Muscle layer of duodenum (tissue), 2 donors: ENCODE measurements at regions not wholly inside any gene's neighbourhood (a gene's known extent, or its start where the extent isn't known, plus 50 kb on each side); places are given as distances from the start of the nearest gene placed in this dataset.

Source experiments
- H3K27ac ChIP-seq: one replicate; pipeline ENCODE4 v1.7.0; 2013; ENCODE audit warnings: mild to moderate bottlenecking, low read length
- H3K27me3 ChIP-seq: one replicate; pipeline ENCODE4 v1.7.0; 2013; ENCODE audit warnings: low read depth, mild to moderate bottlenecking, control low read depth, low read length
- H3K36me3 ChIP-seq, 2 donors: one replicate each; pipeline ENCODE4 v1.7.0; 2013; ENCODE audit warnings: low read length in 2 of 2, control low read depth in 1 of 2, mild to moderate bottlenecking in 1 of 2; ENCODE audit not compliant: insufficient read depth in 2 of 2, control insufficient read depth in 1 of 2
- H3K4me1 ChIP-seq, 2 donors: one replicate each; pipeline ENCODE4 v1.7.0; 2013; ENCODE audit warnings: low read length in 2 of 2, mild to moderate bottlenecking in 2 of 2, control low read depth in 1 of 2, moderate library complexity in 1 of 2; ENCODE audit not compliant: insufficient read depth in 2 of 2, control insufficient read depth in 1 of 2
- H3K4me3 ChIP-seq, 2 donors: one replicate each; pipeline ENCODE4 v1.7.0; 2013; ENCODE audit warnings: low read length in 2 of 2, low read depth in 1 of 2, mild to moderate bottlenecking in 1 of 2
- H3K9me3 ChIP-seq, 2 donors: one replicate each; pipeline ENCODE4 v1.7.0; 2013; ENCODE audit warnings: low read length in 2 of 2, control low read depth in 1 of 2, mild to moderate bottlenecking in 1 of 2; ENCODE audit not compliant: control insufficient read depth in 1 of 2
- donor health status: healthy.

- H3K4me3 ChIP-seq: no peak overlapping the region
- no peaks in the 10 kb centered on the region for H3K9me3 ChIP-seq
- H3K36me3 ChIP-seq: no peaks in the 10 kb centered on the region
- H3K4me1 ChIP-seq: peaks cover 0 to 13% of the 10 kb centered on the region in 2 donors
- H3K27ac ChIP-seq: no peak overlapping the region
- no peaks in the 10 kb centered on the region for H3K27me3 ChIP-seq
Observed at GRCh38 chr1:88354256-88354655, 329.8 kb upstream of the PKN2 start.

- Histone ChIP-seq H3K4me3 (no peak overlapping the region), H3K27me3 (no peaks in the 10 kb centered on the region), H3K4me1 (peaks cover 0 to 13% of the 10 kb centered on the region in 2 donors), H3K27ac (no peak overlapping the region), H3K9me3 (no peaks in the 10 kb centered on the region), H3K36me3 (no peaks in the 10 kb centered on the region)
Observed at GRCh38 chr1:88357729-88358128, 326.3 kb upstream of the PKN2 start.

GRCh38 chr1:88371436-88372023, 312.5 kb upstream of the PKN2 start:
- Histone ChIP-seq H3K36me3 (no peaks in the 10 kb centered on the region), H3K9me3 (no peaks in the 10 kb centered on the region), H3K27ac (no peak overlapping the region), H3K4me1 (no peaks in the 10 kb centered on the region), H3K27me3 (no peaks in the 10 kb centered on the region), H3K4me3 (no peak overlapping the region)

GRCh38 chr1:88375977-88376376, 308.1 kb upstream of the PKN2 start:
- Histone ChIP-seq H3K36me3 (no peaks in the 10 kb centered on the region), H3K9me3 (no peaks in the 10 kb centered on the region), H3K27me3 (no peaks in the 10 kb centered on the region), H3K4me3 (no peak overlapping the region), H3K4me1 (peaks cover 0 to 7% of the 10 kb centered on the region in 2 donors), H3K27ac (no peak overlapping the region)

GRCh38 chr1:88376421-88376820, 307.7 kb upstream of the PKN2 start:
- no peaks in the 10 kb centered on the region for H3K36me3 ChIP-seq
- no peaks in the 10 kb centered on the region for H3K9me3 ChIP-seq
- peaks cover 0 to 7% of the 10 kb centered on the region in 2 donors for H3K4me1 ChIP-seq
- H3K27me3 ChIP-seq: no peaks in the 10 kb centered on the region
- no peak overlapping the region for H3K27ac ChIP-seq
- no peak overlapping the region for H3K4me3 ChIP-seq

GRCh38 chr1:88378560-88378959, 305.5 kb upstream of the PKN2 start:
- H3K36me3 ChIP-seq: no peaks in the 10 kb centered on the region
- peaks cover 0 to 7% of the 10 kb centered on the region in 2 donors for H3K4me1 ChIP-seq
- H3K9me3 ChIP-seq: no peaks in the 10 kb centered on the region
- H3K27me3 ChIP-seq: no peaks in the 10 kb centered on the region
- H3K4me3 ChIP-seq: no peak overlapping the region
- no peak overlapping the region for H3K27ac ChIP-seq

GRCh38 chr1:88394958-88395357, 289.1 kb upstream of the PKN2 start:
- Histone ChIP-seq H3K27ac (no peak overlapping the region), H3K4me3 (no peak overlapping the region), H3K9me3 (no peaks in the 10 kb centered on the region), H3K27me3 (no peaks in the 10 kb centered on the region), H3K4me1 (no peaks in the 10 kb centered on the region), H3K36me3 (no peaks in the 10 kb centered on the region)

- Histone ChIP-seq H3K4me3 (no peak overlapping the region), H3K4me1 (no peaks in the 10 kb centered on the region), H3K36me3 (no peaks in the 10 kb centered on the region), H3K27ac (no peak overlapping the region), H3K27me3 (no peaks in the 10 kb centered on the region), H3K9me3 (no peaks in the 10 kb centered on the region)
Observed at GRCh38 chr1:88398338-88398737, 285.7 kb upstream of the PKN2 start.

- no peaks in the 10 kb centered on the region for H3K36me3 ChIP-seq
- no peaks in the 10 kb centered on the region for H3K27me3 ChIP-seq
- no peaks in the 10 kb centered on the region for H3K4me1 ChIP-seq
- no peak overlapping the region for H3K4me3 ChIP-seq
- H3K27ac ChIP-seq: no peak overlapping the region
- H3K9me3 ChIP-seq: no peaks in the 10 kb centered on the region
Observed at GRCh38 chr1:88399690-88400089, 284.4 kb upstream of the PKN2 start.

GRCh38 chr1:88401313-88401712, 282.8 kb upstream of the PKN2 start:
- H3K4me3 ChIP-seq: no peak overlapping the region
- H3K27me3 ChIP-seq: no peaks in the 10 kb centered on the region
- no peak overlapping the region for H3K27ac ChIP-seq
- H3K9me3 ChIP-seq: no peaks in the 10 kb centered on the region
- no peaks in the 10 kb centered on the region for H3K36me3 ChIP-seq
- no peaks in the 10 kb centered on the region for H3K4me1 ChIP-seq

GRCh38 chr1:88404582-88404981, 279.5 kb upstream of the PKN2 start:
- Histone ChIP-seq H3K4me1 (no peaks in the 10 kb centered on the region), H3K4me3 (no peak overlapping the region), H3K27ac (no peak overlapping the region), H3K36me3 (no peaks in the 10 kb centered on the region), H3K9me3 (peaks cover 0 to 2% of the 10 kb centered on the region in 2 donors), H3K27me3 (no peaks in the 10 kb centered on the region)

GRCh38 chr1:88407248-88407647, 276.8 kb upstream of the PKN2 start:
- Histone ChIP-seq H3K9me3 (peaks cover 0 to 2% of the 10 kb centered on the region in 2 donors), H3K27me3 (no peaks in the 10 kb centered on the region), H3K4me3 (no peak overlapping the region), H3K27ac (no peak overlapping the region), H3K4me1 (no peaks in the 10 kb centered on the region), H3K36me3 (no peaks in the 10 kb centered on the region)
